Naive thymus-derived CD4-positive, alpha-beta T cell (primary cell): ENCODE measurements at regions not wholly inside any gene's neighbourhood (a gene's known extent, or its start where the extent isn't known, plus 50 kb on each side); places are given as distances from the start of the nearest gene placed in this dataset.
"Not testable (repeated sequence)": the region's sequence is repeated elsewhere in the genome, so short reads cannot be mapped to it uniquely, and the experiment has no call there.

ENCODE experiments used
- ATAC-seq: fragments of 150-1000 bp; cut with Tn5 transposase; 2 replicates; pipeline ENCODE4 v1.10.0; 2021; ENCODE audit warnings: mild to moderate bottlenecking, moderate library complexity
- CTCF ChIA-PET: fragments of 350-600 bp; sonication (Branson Sonifier 250); formaldehyde crosslinking; loops from one replicate; lab custom pipeline; 2021; ENCODE audit warnings: antibody characterized with exemption; lab: Charles Lee
- POLR2A ChIA-PET: fragments of 350-600 bp; sonication (Branson Sonifier 250); formaldehyde crosslinking; loops from one replicate; lab custom pipeline; 2021; ENCODE audit warnings: antibody characterized with exemption, inconsistent platforms; lab: Charles Lee
- DNase-seq, 9 donors: peaks; one replicate each; pipeline versions ENCODE4 v3.0.0 to v3.0.0-alpha.2; 2020 to 2022; ENCODE audit warnings: mixed read lengths in 1 of 9
- H3K27ac ChIP-seq: one replicate; pipeline ENCODE4 v1.7.0; 2013; ENCODE audit warnings: mild to moderate bottlenecking, low read depth, low read length, moderate library complexity
- H3K27me3 ChIP-seq, 2 donors: one replicate each; pipeline ENCODE4 v1.7.0; 2013; ENCODE audit warnings: low read length in 2 of 2, mild to moderate bottlenecking in 2 of 2, moderate library complexity in 2 of 2; ENCODE audit not compliant: control insufficient read depth in 2 of 2, insufficient read depth in 2 of 2
- H3K36me3 ChIP-seq, 3 experiments: 1 replicate in 2 of 3; 2 replicates in 1 of 3; pipeline ENCODE4 v1.7.0; 2013; ENCODE audit warnings: low read length in 3 of 3, mild to moderate bottlenecking in 3 of 3, moderate library complexity in 1 of 3; ENCODE audit not compliant: insufficient read depth in 3 of 3, control insufficient read depth in 2 of 3
- H3K4me1 ChIP-seq, 2 donors: one replicate each; pipeline ENCODE4 v1.7.0; 2013; ENCODE audit warnings: low read length in 2 of 2, mild to moderate bottlenecking in 2 of 2, moderate library complexity in 1 of 2; ENCODE audit not compliant: control insufficient read depth in 2 of 2, insufficient read depth in 2 of 2
- H3K4me3 ChIP-seq: 2 replicates; pipeline ENCODE4 v1.7.0; 2013; ENCODE audit warnings: mild to moderate bottlenecking, low read length
- H3K9me3 ChIP-seq, 3 experiments: 1 replicate in 2 of 3; 2 replicates in 1 of 3; pipeline ENCODE4 v1.7.0; 2013; ENCODE audit warnings: low read length in 3 of 3; ENCODE audit not compliant: control insufficient read depth in 2 of 3
- H3K27ac Mint-ChIP-seq, 9 donors: one replicate each; pipeline ENCODE4 v1.8.0; 2020 to 2022; ENCODE audit warnings: mixed read lengths in 9 of 9, mild to moderate bottlenecking in 8 of 9, moderate library complexity in 5 of 9, inconsistent platforms in 2 of 9
- H3K27me3 Mint-ChIP-seq, 5 donors: one replicate each; pipeline ENCODE4 v1.8.0; 2021 to 2022; ENCODE audit warnings: mixed read lengths in 5 of 5, mild to moderate bottlenecking in 1 of 5
- H3K36me3 Mint-ChIP-seq, 5 donors: one replicate each; pipeline ENCODE4 v1.8.0; 2020 to 2022; ENCODE audit warnings: mixed read lengths in 5 of 5, mild to moderate bottlenecking in 3 of 5, inconsistent platforms in 1 of 5
- H3K4me1 Mint-ChIP-seq, 7 donors: one replicate each; pipeline ENCODE4 v1.8.0; 2020 to 2022; ENCODE audit warnings: mixed read lengths in 7 of 7, mild to moderate bottlenecking in 3 of 7, inconsistent platforms in 1 of 7
- H3K4me3 Mint-ChIP-seq, 10 donors: one replicate each; pipeline ENCODE4 v1.8.0; 2020 to 2022; ENCODE audit warnings: mild to moderate bottlenecking in 10 of 10, mixed read lengths in 10 of 10, moderate library complexity in 6 of 10, inconsistent platforms in 2 of 10
- H3K9me3 Mint-ChIP-seq, 11 donors: one replicate each; pipeline ENCODE4 v1.8.0; 2020 to 2022; ENCODE audit warnings: mixed read lengths in 11 of 11, mild to moderate bottlenecking in 4 of 11, inconsistent platforms in 1 of 11, moderate library complexity in 1 of 11
- intact Hi-C, 2 donors: fragments of 100-400 bp; cut with micrococcal nuclease; formaldehyde crosslinking; loops; one replicate each; pipeline ENCODE4 v1.15.1; 2023

GRCh38 chr4:109378511-109378910 lies 55.1 kb upstream of the SEC24B start:
- H3K27ac Mint-ChIP-seq: no peak overlapping the region
- Histone ChIP-seq H3K9me3 (no peaks in the 10 kb centered on the region), H3K27me3 (no peaks in the 10 kb centered on the region), H3K4me3 (no peak overlapping the region), H3K36me3 (no peaks in the 10 kb centered on the region), H3K27ac (no peak overlapping the region), H3K4me1 (no peaks in the 10 kb centered on the region)
- ChIA-PET CTCF (no interaction called here), POLR2A (no interaction called here)
- peaks cover 0 to under 1% (median 0%) of the 10 kb centered on the region in 5 donors for H3K36me3 Mint-ChIP-seq
- no peak for ATAC-seq
- no peaks in the 10 kb centered on the region for H3K9me3 Mint-ChIP-seq
- H3K27me3 Mint-ChIP-seq: peaks cover 0 to 25% (median 4%) of the 10 kb centered on the region in 5 donors
- no peak overlapping the region for H3K4me3 Mint-ChIP-seq
- peaks cover 0 to 2% (median 0%) of the 10 kb centered on the region in 7 donors for H3K4me1 Mint-ChIP-seq
- intact Hi-C loops: no loop called here
- DNase-seq: no peak

- Histone ChIP-seq H3K27me3 (no peaks in the 10 kb centered on the region), H3K9me3 (no peaks in the 10 kb centered on the region), H3K27ac (no peak overlapping the region), H3K36me3 (no peaks in the 10 kb centered on the region), H3K4me1 (no peaks in the 10 kb centered on the region), H3K4me3 (no peak overlapping the region)
- no peaks in the 10 kb centered on the region for H3K36me3 Mint-ChIP-seq
- no peak overlapping the region for H3K27ac Mint-ChIP-seq
- H3K4me1 Mint-ChIP-seq: peaks cover 0 to 2% (median 0%) of the 10 kb centered on the region in 7 donors
- intact Hi-C loops: no loop called here
- DNase-seq (no peak), ATAC-seq (no peak)
- CTCF ChIA-PET: no interaction called here
- H3K4me3 Mint-ChIP-seq: no peak overlapping the region
- POLR2A ChIA-PET: no interaction called here
- H3K27me3 Mint-ChIP-seq: peaks cover 0 to 30% (median 4%) of the 10 kb centered on the region in 5 donors
- no peaks in the 10 kb centered on the region for H3K9me3 Mint-ChIP-seq
Observed at GRCh38 chr4:109378076-109378475, 55.5 kb upstream of the SEC24B start.

- DNase-seq: no peak
- H3K4me3 Mint-ChIP-seq: no peak overlapping the region
- no peaks in the 10 kb centered on the region for H3K4me1 ChIP-seq
- ATAC-seq: no peak
- CTCF ChIA-PET: interaction anchor here (0.7 kb wide), 1 partner anchor 562 kb away, joined by 5 read pairs; no protein-coding TSS in a partner anchor
- no peak overlapping the region for H3K4me3 ChIP-seq
- POLR2A ChIA-PET: interaction anchor here (0.6 kb wide), 1 partner anchor 389 kb away, joined by 3 read pairs; no protein-coding TSS in a partner anchor
- H3K36me3 ChIP-seq: no peaks in the 10 kb centered on the region
- no peaks in the 10 kb centered on the region for H3K9me3 Mint-ChIP-seq
- intact Hi-C loops: no loop called here
- peaks cover 0 to 2% (median 0%) of the 10 kb centered on the region in 7 donors for H3K4me1 Mint-ChIP-seq
- H3K27ac ChIP-seq: no peak overlapping the region
- peaks cover 0 to 45% (median 11%) of the 10 kb centered on the region in 5 donors for H3K27me3 Mint-ChIP-seq
- no peak overlapping the region for H3K27ac Mint-ChIP-seq
- no peaks in the 10 kb centered on the region for H3K36me3 Mint-ChIP-seq
- no peaks in the 10 kb centered on the region for H3K27me3 ChIP-seq
- H3K9me3 ChIP-seq: no peaks in the 10 kb centered on the region
Observed at GRCh38 chr4:109375778-109376414, 57.7 kb upstream of the SEC24B start.

GRCh38 chr4:109368661-109369060 lies 65.0 kb upstream of the SEC24B start:
- ChIA-PET POLR2A (no interaction called here), CTCF (no interaction called here)
- Histone ChIP-seq H3K36me3 (no peaks in the 10 kb centered on the region), H3K4me3 (no peak overlapping the region), H3K27me3 (no peaks in the 10 kb centered on the region), H3K27ac (no peak overlapping the region), H3K9me3 (no peaks in the 10 kb centered on the region), H3K4me1 (no peaks in the 10 kb centered on the region)
- no peak for ATAC-seq
- Mint-ChIP-seq H3K4me1 (no peaks in the 10 kb centered on the region), H3K36me3 (no peaks in the 10 kb centered on the region), H3K27ac (no peak overlapping the region), H3K4me3 (no peak overlapping the region), H3K9me3 (peaks cover 0 to 4% (median 0%) of the 10 kb centered on the region in 11 donors), H3K27me3 (peaks cover 0 to 63% (median 27%) of the 10 kb centered on the region in 5 donors)
- DNase-seq: no peak
- intact Hi-C loops: no loop called here

DNA sequence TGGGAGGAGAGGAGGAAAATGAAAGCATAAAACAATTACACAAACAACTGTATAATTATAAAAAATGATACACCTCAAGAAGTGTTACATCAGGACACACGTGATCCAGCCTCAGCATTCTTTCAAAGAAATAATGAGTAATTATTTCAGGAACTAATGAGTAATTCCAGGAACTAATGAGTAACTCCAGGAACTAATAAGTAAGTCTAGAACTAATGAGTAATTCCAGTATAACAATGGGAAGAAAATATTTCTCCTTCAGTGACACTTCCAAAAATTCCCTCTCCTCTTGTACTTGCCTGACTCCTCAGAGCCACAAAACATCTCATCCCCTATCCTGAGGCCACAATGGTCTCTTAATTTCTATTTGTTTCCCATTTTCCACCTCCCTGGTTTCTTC lies 63.5 kb upstream of the COL25A1 start:
- peaks cover 0 to 6% (median 3%) of the 10 kb centered on the region in 7 donors for H3K4me1 Mint-ChIP-seq
- Histone ChIP-seq H3K27ac (no peak overlapping the region), H3K27me3 (no peaks in the 10 kb centered on the region), H3K4me3 (no peak overlapping the region), H3K9me3 (no peaks in the 10 kb centered on the region), H3K4me1 (no peaks in the 10 kb centered on the region), H3K36me3 (no peaks in the 10 kb centered on the region)
- H3K9me3 Mint-ChIP-seq: peaks cover 0 to 4% (median 0%) of the 10 kb centered on the region in 11 donors
- H3K4me3 Mint-ChIP-seq: no peak overlapping the region
- ChIA-PET CTCF (no interaction called here), POLR2A (no interaction called here)
- DNase-seq (no peak), ATAC-seq (no peak)
- peaks cover 0 to 2% (median 0%) of the 10 kb centered on the region in 5 donors for H3K36me3 Mint-ChIP-seq
- intact Hi-C loops: no loop called here
- no peak overlapping the region for H3K27ac Mint-ChIP-seq
- peaks cover 0 to 54% (median 22%) of the 10 kb centered on the region in 5 donors for H3K27me3 Mint-ChIP-seq

DNA sequence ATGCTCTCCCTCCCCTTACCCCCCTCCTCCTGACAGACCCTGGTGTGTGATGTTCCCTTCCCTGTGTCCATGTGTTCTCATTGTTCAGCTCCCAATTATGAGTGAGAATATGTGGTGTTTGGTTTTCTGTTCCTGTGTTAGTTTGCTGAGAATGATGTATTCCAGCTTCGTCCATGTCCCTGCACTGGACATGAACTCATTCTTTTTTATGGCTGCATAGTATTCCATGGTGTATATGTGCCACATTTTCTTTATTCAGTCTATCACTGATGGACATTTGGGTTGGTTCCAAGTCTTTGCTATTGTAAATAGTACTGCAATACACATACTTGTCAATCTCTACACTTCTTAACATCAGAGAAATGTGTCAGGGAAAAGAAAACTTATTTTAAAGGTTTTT lies 62.8 kb upstream of the COL25A1 start:
- H3K9me3 Mint-ChIP-seq, H3K27ac Mint-ChIP-seq, POLR2A ChIA-PET, H3K4me1 ChIP-seq, H3K36me3 ChIP-seq, H3K4me3 ChIP-seq, H3K9me3 ChIP-seq, ATAC-seq, intact Hi-C loops, CTCF ChIA-PET, H3K27me3 ChIP-seq, DNase-seq, H3K36me3 Mint-ChIP-seq, H3K4me3 Mint-ChIP-seq, H3K27ac ChIP-seq: not testable (repeated sequence)
- H3K4me1 Mint-ChIP-seq: peaks cover 0 to 12% (median 5%) of the 10 kb centered on the region in 7 donors
- peaks cover 0 to 57% (median 24%) of the 10 kb centered on the region in 5 donors for H3K27me3 Mint-ChIP-seq
